PFSK-1 (cell line): ENCODE measurements at regions not wholly inside any gene's neighbourhood (a gene's known extent, or its start where the extent isn't known, plus 50 kb on each side); places are given as distances from the start of the nearest gene placed in this dataset.

Experiments
- FOXP2 ChIP-seq: optimal IDR thresholded peaks from 2 replicates; pipeline ENCODE3; 2011; ENCODE audit warnings: borderline replicate concordance, control low read depth, inconsistent platforms; ENCODE audit not compliant: insufficient read depth; ENCODE audit errors: extremely low read length, extremely low read depth
- POLR2AphosphoS5 ChIP-seq: IDR thresholded peaks from 2 replicates; pipeline ENCODE4 v1.6.1; 2012; ENCODE audit warnings: low read depth, mild to moderate bottlenecking, control low read depth, low read length, moderate library complexity
- SIN3A ChIP-seq: IDR thresholded peaks from 2 replicates; pipeline ENCODE4 v1.6.1; 2012; ENCODE audit warnings: mild to moderate bottlenecking, low read length, moderate library complexity, borderline replicate concordance; ENCODE audit not compliant: insufficient read depth
- TAF1 ChIP-seq: IDR thresholded peaks from 2 replicates; pipeline ENCODE4 v1.6.1; 2012; ENCODE audit warnings: low read length, control low read depth, borderline replicate concordance; ENCODE audit not compliant: insufficient read depth
- TF ChIP-seq, protein P1 (sequence below), 2 experiments: IDR thresholded peaks; 2 replicates each; pipeline versions ENCODE4 v1.6.1 to v1.8.0; 2011 to 2012; ENCODE audit warnings: low read depth in 2 of 2, low read length in 2 of 2, control low read depth in 1 of 2, inconsistent platforms in 1 of 2, mild to moderate bottlenecking in 1 of 2, moderate library complexity in 1 of 2; ENCODE audit not compliant: insufficient read depth in 1 of 2

GRCh38 chrX:42707742-42708141 lies 70.2 kb downstream of the PPP1R2C start:
- no peak for TF ChIP-seq TAF1
- TF ChIP-seq, protein P1, sequence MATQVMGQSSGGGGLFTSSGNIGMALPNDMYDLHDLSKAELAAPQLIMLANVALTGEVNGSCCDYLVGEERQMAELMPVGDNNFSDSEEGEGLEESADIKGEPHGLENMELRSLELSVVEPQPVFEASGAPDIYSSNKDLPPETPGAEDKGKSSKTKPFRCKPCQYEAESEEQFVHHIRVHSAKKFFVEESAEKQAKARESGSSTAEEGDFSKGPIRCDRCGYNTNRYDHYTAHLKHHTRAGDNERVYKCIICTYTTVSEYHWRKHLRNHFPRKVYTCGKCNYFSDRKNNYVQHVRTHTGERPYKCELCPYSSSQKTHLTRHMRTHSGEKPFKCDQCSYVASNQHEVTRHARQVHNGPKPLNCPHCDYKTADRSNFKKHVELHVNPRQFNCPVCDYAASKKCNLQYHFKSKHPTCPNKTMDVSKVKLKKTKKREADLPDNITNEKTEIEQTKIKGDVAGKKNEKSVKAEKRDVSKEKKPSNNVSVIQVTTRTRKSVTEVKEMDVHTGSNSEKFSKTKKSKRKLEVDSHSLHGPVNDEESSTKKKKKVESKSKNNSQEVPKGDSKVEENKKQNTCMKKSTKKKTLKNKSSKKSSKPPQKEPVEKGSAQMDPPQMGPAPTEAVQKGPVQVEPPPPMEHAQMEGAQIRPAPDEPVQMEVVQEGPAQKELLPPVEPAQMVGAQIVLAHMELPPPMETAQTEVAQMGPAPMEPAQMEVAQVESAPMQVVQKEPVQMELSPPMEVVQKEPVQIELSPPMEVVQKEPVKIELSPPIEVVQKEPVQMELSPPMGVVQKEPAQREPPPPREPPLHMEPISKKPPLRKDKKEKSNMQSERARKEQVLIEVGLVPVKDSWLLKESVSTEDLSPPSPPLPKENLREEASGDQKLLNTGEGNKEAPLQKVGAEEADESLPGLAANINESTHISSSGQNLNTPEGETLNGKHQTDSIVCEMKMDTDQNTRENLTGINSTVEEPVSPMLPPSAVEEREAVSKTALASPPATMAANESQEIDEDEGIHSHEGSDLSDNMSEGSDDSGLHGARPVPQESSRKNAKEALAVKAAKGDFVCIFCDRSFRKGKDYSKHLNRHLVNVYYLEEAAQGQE (IDR thresholded peaks at IDR 0.05; ENCODE audit: insufficient read depth in 1 of 2, low read depth in 2 of 2, low read length in 2 of 2): no peak
- no peak for TF ChIP-seq SIN3A
- no peak for TF ChIP-seq POLR2AphosphoS5
- no peak for TF ChIP-seq FOXP2

DNA sequence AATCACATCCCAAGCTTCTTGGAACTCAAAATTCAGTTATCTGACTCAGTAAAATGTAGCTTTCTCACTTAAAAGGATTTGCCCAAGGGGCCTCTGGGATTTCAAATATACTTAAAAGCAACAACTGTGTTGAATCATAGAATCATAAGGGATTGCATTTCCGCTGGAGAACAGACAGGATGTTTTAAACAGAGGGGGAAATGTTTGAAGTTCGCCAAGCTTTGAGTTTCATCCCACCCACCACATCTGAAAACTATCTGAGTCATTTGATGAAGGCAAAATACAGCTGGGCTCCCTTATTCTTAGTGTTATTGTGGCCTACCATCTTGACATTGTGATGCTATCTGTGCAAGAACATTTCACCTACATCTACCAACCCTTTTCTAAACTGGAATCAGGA lies 73.5 kb downstream of the PPP1R2C start:
- TF ChIP-seq, protein P1 (IDR thresholded peaks at IDR 0.05; ENCODE audit: insufficient read depth in 1 of 2, low read depth in 2 of 2, low read length in 2 of 2): no peak
- no peak for TF ChIP-seq FOXP2
- TF ChIP-seq TAF1: no peak
- TF ChIP-seq SIN3A: no peak
- no peak for TF ChIP-seq POLR2AphosphoS5

GRCh38 chrX:42697544-42697943 lies 80.4 kb downstream of the PPP1R2C start:
- TF ChIP-seq FOXP2: no peak
- TF ChIP-seq, protein P1 (IDR thresholded peaks at IDR 0.05; ENCODE audit: insufficient read depth in 1 of 2, low read depth in 2 of 2, low read length in 2 of 2): no peak
- TF ChIP-seq TAF1: no peak
- TF ChIP-seq SIN3A: no peak
- TF ChIP-seq POLR2AphosphoS5: no peak

- TF ChIP-seq POLR2AphosphoS5: no peak
- no peak for TF ChIP-seq FOXP2
- TF ChIP-seq SIN3A: no peak
- TF ChIP-seq, protein P1 (IDR thresholded peaks at IDR 0.05; ENCODE audit: insufficient read depth in 1 of 2, low read depth in 2 of 2, low read length in 2 of 2): no peak
- no peak for TF ChIP-seq TAF1
Measured at GRCh38 chrX:42696536-42697124, 81.3 kb downstream of the PPP1R2C start.
